ENCODE measurements at regions not wholly inside any gene's neighbourhood (a gene's known extent, or its start where the extent isn't known, plus 50 kb on each side); places are given as distances from the start of the nearest gene placed in this dataset.

- DNase-seq: no peak
Observed at GRCh38 chr2:62564380-62565137, 58.6 kb upstream of the TMEM17 start.

GRCh38 chr2:62561586-62561985 is 55.6 kb upstream of the TMEM17 start:
- DNase-seq: no peak

- no peak for DNase-seq
Observed at GRCh38 chr2:62559582-62559981, 53.6 kb upstream of the TMEM17 start.

GRCh38 chr2:62558743-62559142 is 52.7 kb upstream of the TMEM17 start:
- no peak for DNase-seq

GRCh38 chr2:62556086-62556485 is 50.1 kb upstream of the TMEM17 start:
- no peak for DNase-seq

Measured in inflammatory macrophage treated with lipopolysaccharide for 1 hour (primary cell).